ENCODE measurements at regions not wholly inside any gene's neighbourhood (a gene's known extent, or its start where the extent isn't known, plus 50 kb on each side); places are given as distances from the start of the nearest gene placed in this dataset.
"Not testable (repeated sequence)": the region's sequence is repeated elsewhere in the genome, so short reads cannot be mapped to it uniquely, and the experiment has no call there.

DNA sequence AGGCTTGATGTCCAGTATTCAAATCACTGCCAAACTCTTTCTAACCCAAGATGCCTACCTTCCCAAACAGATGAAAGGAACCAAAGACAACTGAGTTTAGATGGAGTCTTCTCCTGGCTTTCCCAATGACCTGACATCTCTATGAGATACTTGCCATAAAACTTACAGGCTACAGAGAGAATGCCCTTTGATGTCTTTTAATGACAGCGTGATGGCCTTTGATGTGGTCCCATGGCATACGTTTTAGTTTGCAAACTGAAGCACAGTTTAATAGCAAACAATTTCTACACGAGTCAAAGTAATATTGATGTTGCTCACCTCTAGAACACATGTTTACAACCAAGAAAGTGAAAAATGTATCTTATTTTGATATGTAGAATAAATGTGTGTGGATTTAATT is 73.2 kb downstream of the ZIC4 start:
- POLR2A ChIA-PET: no interaction called here
- TF ChIP-seq NFRKB (IDR thresholded peaks at IDR 0.05) (no peak), CTBP1 (IDR thresholded peaks at IDR 0.05; ENCODE audit: borderline replicate concordance) (no peak), SUZ12 (IDR thresholded peaks at IDR 0.05) (no peak), LEF1 (IDR thresholded peaks at IDR 0.05; ENCODE audit: borderline replicate concordance) (no peak), ARNT (IDR thresholded peaks at IDR 0.05) (no peak), TARDBP (IDR thresholded peaks at IDR 0.05) (no peak), ZNF384 (IDR thresholded peaks at IDR 0.05) (no peak), ELF4 (IDR thresholded peaks at IDR 0.05) (no peak), L3MBTL2 (conservative IDR thresholded peaks at IDR 0.05) (no peak)
- TF ChIP-seq, protein P1, sequence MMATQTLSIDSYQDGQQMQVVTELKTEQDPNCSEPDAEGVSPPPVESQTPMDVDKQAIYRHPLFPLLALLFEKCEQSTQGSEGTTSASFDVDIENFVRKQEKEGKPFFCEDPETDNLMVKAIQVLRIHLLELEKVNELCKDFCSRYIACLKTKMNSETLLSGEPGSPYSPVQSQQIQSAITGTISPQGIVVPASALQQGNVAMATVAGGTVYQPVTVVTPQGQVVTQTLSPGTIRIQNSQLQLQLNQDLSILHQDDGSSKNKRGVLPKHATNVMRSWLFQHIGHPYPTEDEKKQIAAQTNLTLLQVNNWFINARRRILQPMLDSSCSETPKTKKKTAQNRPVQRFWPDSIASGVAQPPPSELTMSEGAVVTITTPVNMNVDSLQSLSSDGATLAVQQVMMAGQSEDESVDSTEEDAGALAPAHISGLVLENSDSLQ (IDR thresholded peaks at IDR 0.05): no peak
- no peak for DNase-seq (ENCODE audit: extremely low spot score)
- CTCF ChIA-PET: no interaction called here

DNA sequence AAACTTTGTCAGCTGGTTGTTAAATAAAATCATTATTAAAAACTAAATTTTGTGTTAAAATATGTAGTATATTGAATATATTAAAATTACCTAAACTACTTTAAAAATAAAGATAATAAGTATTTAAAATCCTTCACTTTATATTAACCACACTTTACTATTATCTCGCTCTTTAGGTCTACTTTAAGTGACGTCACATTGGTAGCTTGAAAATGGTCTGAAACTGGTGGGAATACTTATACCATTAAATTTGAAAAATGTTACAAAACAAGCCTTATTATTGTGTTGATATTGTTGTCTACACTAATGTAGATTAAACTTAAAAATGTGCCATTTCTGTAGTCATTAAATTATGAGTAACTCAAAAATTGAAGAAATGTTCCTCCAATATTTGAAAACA is 77.6 kb downstream of the ZIC4 start:
- ChIA-PET CTCF (no interaction called here), POLR2A (no interaction called here)
- DNase-seq (ENCODE audit: extremely low spot score): no peak
- TF ChIP-seq FOXM1 (IDR thresholded peaks at IDR 0.05; ENCODE audit: borderline replicate concordance): no peak

DNA sequence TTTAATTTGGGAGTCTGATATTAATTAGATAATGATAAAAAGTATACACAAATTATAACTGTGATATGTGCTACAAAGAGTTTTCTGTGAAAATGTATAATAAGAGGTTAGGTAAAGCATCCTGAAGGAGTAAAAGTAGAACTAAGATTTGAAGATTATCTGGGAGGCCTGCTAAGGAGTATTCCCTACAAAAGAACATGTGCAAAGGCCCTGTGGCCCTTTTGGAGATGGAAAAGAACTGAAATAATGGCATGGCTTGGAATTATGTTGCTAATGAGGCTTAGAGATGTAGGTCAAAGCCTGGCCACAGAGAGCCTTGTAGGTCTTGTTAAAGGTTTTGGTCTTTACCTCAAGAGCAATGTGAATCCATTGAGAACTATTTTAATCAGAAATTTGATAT is 82.0 kb downstream of the ZIC4 start:
- CTCF ChIA-PET: no interaction called here
- DNase-seq (ENCODE audit: extremely low spot score): no peak
- POLR2A ChIA-PET: no interaction called here
- TF ChIP-seq FOXA1 (IDR thresholded peaks at IDR 0.05) (no peak), SUZ12 (IDR thresholded peaks at IDR 0.05) (no peak), L3MBTL2 (conservative IDR thresholded peaks at IDR 0.05) (no peak), SP1 (IDR thresholded peaks at IDR 0.05) (no peak), FOXM1 (IDR thresholded peaks at IDR 0.05; ENCODE audit: borderline replicate concordance) (no peak), CTBP1 (IDR thresholded peaks at IDR 0.05; ENCODE audit: borderline replicate concordance) (no peak), HDGF (IDR thresholded peaks at IDR 0.05; ENCODE audit: borderline replicate concordance) (no peak), BHLHE40 (IDR thresholded peaks at IDR 0.05; ENCODE audit: borderline replicate concordance) (no peak), ARNT (IDR thresholded peaks at IDR 0.05) (no peak), TARDBP (IDR thresholded peaks at IDR 0.05) (no peak), ELF4 (IDR thresholded peaks at IDR 0.05) (no peak), ZNF384 (IDR thresholded peaks at IDR 0.05) (no peak), FOXK2 (IDR thresholded peaks at IDR 0.05) (no peak), LEF1 (IDR thresholded peaks at IDR 0.05; ENCODE audit: borderline replicate concordance) (no peak), NFRKB (IDR thresholded peaks at IDR 0.05) (no peak)
- TF ChIP-seq, protein P1 (IDR thresholded peaks at IDR 0.05): no peak

DNA sequence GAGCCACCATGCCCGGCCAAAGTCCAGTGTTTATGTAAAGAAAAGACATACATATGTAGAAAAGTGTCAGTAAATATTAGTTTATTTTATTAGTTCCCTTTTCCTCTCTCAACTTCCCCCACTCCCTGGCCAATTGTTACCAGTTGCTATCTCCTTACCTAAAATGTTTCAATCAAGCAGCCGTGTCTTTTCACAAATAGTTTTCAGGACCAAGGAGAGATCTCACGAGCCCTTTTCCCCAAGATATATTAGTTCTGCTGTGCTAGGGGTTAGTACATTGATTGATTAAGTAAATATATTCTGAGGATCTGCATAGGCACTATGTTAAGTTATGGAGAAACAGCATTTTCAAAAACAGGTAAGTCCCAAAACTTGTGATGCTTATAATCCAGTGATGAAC is 87.4 kb downstream of the ZIC4 start:
- ChIA-PET CTCF (no interaction called here), POLR2A (no interaction called here)
- no peak for DNase-seq (ENCODE audit: extremely low spot score)
- TF ChIP-seq NFRKB (IDR thresholded peaks at IDR 0.05) (no peak), FOXM1 (IDR thresholded peaks at IDR 0.05; ENCODE audit: borderline replicate concordance) (no peak), CTBP1 (IDR thresholded peaks at IDR 0.05; ENCODE audit: borderline replicate concordance) (no peak), SP1 (IDR thresholded peaks at IDR 0.05) (no peak), ARNT (IDR thresholded peaks at IDR 0.05) (no peak), TARDBP (IDR thresholded peaks at IDR 0.05) (no peak), ELF4 (IDR thresholded peaks at IDR 0.05) (no peak), FOXK2 (IDR thresholded peaks at IDR 0.05) (no peak), LEF1 (IDR thresholded peaks at IDR 0.05; ENCODE audit: borderline replicate concordance) (no peak), FOXA1 (IDR thresholded peaks at IDR 0.05) (no peak), L3MBTL2 (conservative IDR thresholded peaks at IDR 0.05) (no peak)

DNA sequence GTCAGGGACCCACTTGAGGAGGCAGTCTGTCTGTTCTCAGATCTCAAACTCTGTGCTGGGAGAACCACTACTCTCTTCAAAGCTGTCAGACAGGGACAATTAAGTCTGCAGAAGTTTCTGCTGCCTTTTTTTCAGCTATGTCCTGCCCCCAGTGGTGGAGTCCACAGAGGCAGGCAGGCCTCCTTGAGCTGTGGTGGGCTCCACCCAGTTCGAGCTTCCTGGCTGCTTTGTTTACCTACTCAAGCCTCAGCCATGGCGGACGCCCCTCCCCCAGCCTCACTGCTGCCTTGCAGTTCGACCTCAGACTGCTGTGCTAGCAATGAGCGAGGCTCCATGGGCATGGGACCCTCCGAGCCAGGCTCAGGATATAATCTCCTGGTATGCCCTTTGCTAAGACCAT is 89.3 kb downstream of the ZIC4 start:
- DNase-seq (ENCODE audit: extremely low spot score); POLR2A ChIA-PET; CTCF ChIA-PET: not testable (repeated sequence)

DNA sequence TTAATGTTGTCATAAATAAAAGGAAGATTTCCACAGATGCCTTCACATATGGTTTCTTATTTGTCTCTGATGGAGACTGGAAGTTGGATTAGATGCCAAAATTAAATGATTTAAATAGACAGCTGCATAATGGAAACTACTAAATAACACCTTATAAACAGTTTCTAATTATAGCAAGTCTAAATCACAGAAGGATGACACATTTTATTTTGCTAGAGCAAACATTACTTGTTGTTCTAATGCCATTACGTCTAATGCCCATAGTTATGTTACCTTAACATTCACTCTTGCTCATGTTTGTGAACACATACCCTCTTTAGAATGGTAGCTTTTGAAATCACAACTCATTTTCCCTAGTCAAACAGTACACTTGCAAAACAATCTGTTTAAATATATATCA is 92.8 kb downstream of the ZIC4 start:
- CTCF ChIA-PET: no interaction called here
- TF ChIP-seq LEF1 (IDR thresholded peaks at IDR 0.05; ENCODE audit: borderline replicate concordance) (no peak), TARDBP (IDR thresholded peaks at IDR 0.05) (no peak), CTBP1 (IDR thresholded peaks at IDR 0.05; ENCODE audit: borderline replicate concordance) (no peak), ARNT (IDR thresholded peaks at IDR 0.05) (no peak), FOXK2 (IDR thresholded peaks at IDR 0.05) (no peak), HDGF (IDR thresholded peaks at IDR 0.05; ENCODE audit: borderline replicate concordance) (no peak), L3MBTL2 (conservative IDR thresholded peaks at IDR 0.05) (no peak), FOXA1 (IDR thresholded peaks at IDR 0.05) (no peak)
- DNase-seq (ENCODE audit: extremely low spot score): no peak
- POLR2A ChIA-PET: no interaction called here

DNA sequence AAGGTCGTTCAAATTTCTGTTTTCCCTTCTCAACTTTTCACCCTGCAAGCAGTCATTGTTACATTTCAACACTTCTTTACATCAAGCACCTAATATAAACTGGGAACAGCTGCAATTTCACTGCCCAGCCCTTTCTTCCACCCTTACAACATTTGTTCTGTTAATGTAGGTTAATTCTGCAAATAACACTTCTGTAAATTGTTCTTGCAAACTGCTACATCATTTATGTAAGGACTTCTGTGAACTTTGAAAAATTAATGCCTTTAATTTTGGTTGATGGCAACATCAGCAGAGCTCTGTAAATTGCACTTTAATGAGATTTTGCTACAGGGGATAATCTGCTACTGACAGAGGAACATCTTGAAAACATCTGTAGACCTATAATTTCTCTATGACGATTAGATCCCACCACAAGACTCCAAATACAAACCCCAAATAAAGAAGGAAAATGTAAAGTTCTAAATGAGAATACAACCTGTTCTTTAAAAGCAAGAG is 93.5 kb downstream of the ZIC4 start:
- TF ChIP-seq SP1 (IDR thresholded peaks at IDR 0.05): no peak
- TF ChIP-seq FOXK2 (IDR thresholded peaks at IDR 0.05): no peak
- TF ChIP-seq LEF1 (IDR thresholded peaks at IDR 0.05; ENCODE audit: borderline replicate concordance): no peak
- no peak for TF ChIP-seq ARNT (IDR thresholded peaks at IDR 0.05)
- TF ChIP-seq, protein P1 (IDR thresholded peaks at IDR 0.05): no peak
- TF ChIP-seq BHLHE40 (IDR thresholded peaks at IDR 0.05; ENCODE audit: borderline replicate concordance): no peak
- TF ChIP-seq ZNF384 (IDR thresholded peaks at IDR 0.05): no peak
- no peak for TF ChIP-seq CTBP1 (IDR thresholded peaks at IDR 0.05; ENCODE audit: borderline replicate concordance)
- TF ChIP-seq L3MBTL2 (conservative IDR thresholded peaks at IDR 0.05): no peak
- no peak for TF ChIP-seq NFRKB (IDR thresholded peaks at IDR 0.05)
- TF ChIP-seq TARDBP (IDR thresholded peaks at IDR 0.05): no peak
- no peak for TF ChIP-seq ELF4 (IDR thresholded peaks at IDR 0.05)
- TF ChIP-seq SUZ12 (IDR thresholded peaks at IDR 0.05): no peak
- no peak for TF ChIP-seq HDGF (IDR thresholded peaks at IDR 0.05; ENCODE audit: borderline replicate concordance)
- no peak for TF ChIP-seq FOXM1 (IDR thresholded peaks at IDR 0.05; ENCODE audit: borderline replicate concordance)
- ChIA-PET CTCF (no interaction called here), POLR2A (no interaction called here)
- no peak for DNase-seq (ENCODE audit: extremely low spot score)

All from HEK293T (cell line).